ENCODE measurements at regions not wholly inside any gene's neighbourhood (a gene's known extent, or its start where the extent isn't known, plus 50 kb on each side); places are given as distances from the start of the nearest gene placed in this dataset.
A peak's percentile ranks its signal among the peaks of the same experiment; 100 is the strongest.

- Mint-ChIP-seq H3K27ac (peak overlapping the region in 1 of 2 donors; percentile 58), H3K9me3 (no peaks in the 10 kb centered on the region), H3K4me3 (peak overlapping the region; percentile 2), H3K4me1 (peaks cover 15 to 29% of the 10 kb centered on the region in 2 donors), H3K27me3 (ENCODE audit: low read depth in 2 of 2) (no peaks in the 10 kb centered on the region), H3K36me3 (no peaks in the 10 kb centered on the region)
- H3K9me3 ChIP-seq (ENCODE audit: control insufficient read depth, insufficient read depth, low read length), result no peaks in the 10 kb centered on the region
- ATAC-seq (no peak), DNase-seq (no peak)
- intact Hi-C loops (cut with micrococcal nuclease), result no loop called here
- H3K4me1 ChIP-seq (ENCODE audit: control insufficient read depth, insufficient read depth, low read length), result peaks cover 22% of the 10 kb centered on the region
- WGBS (ENCODE audit: insufficient coverage), result 31% methylated on average over 4 of the region's 8 CpGs
- TF ChIP-seq CTCF (IDR thresholded peaks at IDR 0.05), result no peak
- no peaks in the 10 kb centered on the region for H3K36me3 ChIP-seq (ENCODE audit: control insufficient read depth, insufficient read depth, low read length)
- H3K27me3 ChIP-seq (ENCODE audit: control insufficient read depth, insufficient read depth, low read length), result no peaks in the 10 kb centered on the region
- H3K27ac ChIP-seq (ENCODE audit: low read length), result no peak overlapping the region
- no peak overlapping the region for H3K4me3 ChIP-seq (ENCODE audit: low read length)
Measured at GRCh38 chr2:234146087-234146826, 95.8 kb downstream of the SPP2 start.

- Histone ChIP-seq H3K9me3 (ENCODE audit: control insufficient read depth, insufficient read depth, low read length) (no peaks in the 10 kb centered on the region), H3K4me1 (ENCODE audit: control insufficient read depth, insufficient read depth, low read length) (peaks cover 22% of the 10 kb centered on the region), H3K27me3 (ENCODE audit: control insufficient read depth, insufficient read depth, low read length) (no peaks in the 10 kb centered on the region), H3K4me3 (ENCODE audit: low read length) (no peak overlapping the region), H3K27ac (ENCODE audit: low read length) (no peak overlapping the region), H3K36me3 (ENCODE audit: control insufficient read depth, insufficient read depth, low read length) (no peaks in the 10 kb centered on the region)
- DNase-seq (no peak), ATAC-seq (no peak)
- intact Hi-C loops (cut with micrococcal nuclease), result no loop called here
- no peaks in the 10 kb centered on the region for H3K27me3 Mint-ChIP-seq (ENCODE audit: low read depth in 2 of 2)
- no peak for TF ChIP-seq CTCF (IDR thresholded peaks at IDR 0.05)
- WGBS (ENCODE audit: insufficient coverage), result no CpG with 5 or more reads among the region's 2 CpGs
- no peak overlapping the region for H3K4me3 Mint-ChIP-seq
- no peak overlapping the region for H3K27ac Mint-ChIP-seq
- no peaks in the 10 kb centered on the region for H3K9me3 Mint-ChIP-seq
- H3K36me3 Mint-ChIP-seq, result no peaks in the 10 kb centered on the region
- peaks cover 17 to 29% of the 10 kb centered on the region in 2 donors for H3K4me1 Mint-ChIP-seq
Measured at GRCh38 chr2:234145511-234145910, 95.0 kb downstream of the SPP2 start.

GRCh38 chr2:234145057-234145456, 94.6 kb downstream of the SPP2 start:
- H3K9me3 Mint-ChIP-seq, result no peaks in the 10 kb centered on the region
- intact Hi-C loops (cut with micrococcal nuclease), result no loop called here
- H3K27me3 Mint-ChIP-seq (ENCODE audit: low read depth in 2 of 2), result no peaks in the 10 kb centered on the region
- no peaks in the 10 kb centered on the region for H3K36me3 ChIP-seq (ENCODE audit: control insufficient read depth, insufficient read depth, low read length)
- DNase-seq (no peak), ATAC-seq (no peak)
- peaks cover 22% of the 10 kb centered on the region for H3K4me1 ChIP-seq (ENCODE audit: control insufficient read depth, insufficient read depth, low read length)
- no peak overlapping the region for H3K27ac ChIP-seq (ENCODE audit: low read length)
- H3K27me3 ChIP-seq (ENCODE audit: control insufficient read depth, insufficient read depth, low read length), result no peaks in the 10 kb centered on the region
- H3K4me1 Mint-ChIP-seq, result peaks cover 21 to 29% of the 10 kb centered on the region in 2 donors
- H3K4me3 ChIP-seq (ENCODE audit: low read length), result no peak overlapping the region
- H3K27ac Mint-ChIP-seq, result no peak overlapping the region
- no peaks in the 10 kb centered on the region for H3K36me3 Mint-ChIP-seq
- no peak overlapping the region for H3K4me3 Mint-ChIP-seq
- H3K9me3 ChIP-seq (ENCODE audit: control insufficient read depth, insufficient read depth, low read length), result no peaks in the 10 kb centered on the region
- no peak for TF ChIP-seq CTCF (IDR thresholded peaks at IDR 0.05)

- H3K27ac Mint-ChIP-seq, result no peak overlapping the region
- H3K4me1 Mint-ChIP-seq, result peaks cover 21 to 29% of the 10 kb centered on the region in 2 donors
- ATAC-seq, result no peak
- H3K36me3 ChIP-seq (ENCODE audit: control insufficient read depth, insufficient read depth, low read length), result no peaks in the 10 kb centered on the region
- no peak for TF ChIP-seq CTCF (IDR thresholded peaks at IDR 0.05)
- intact Hi-C loops (cut with micrococcal nuclease), result no loop called here
- no peaks in the 10 kb centered on the region for H3K27me3 Mint-ChIP-seq (ENCODE audit: low read depth in 2 of 2)
- WGBS (ENCODE audit: insufficient coverage), result 100% methylated on average over 2 of the region's 3 CpGs
- no peak overlapping the region for H3K4me3 Mint-ChIP-seq
- no peak overlapping the region for H3K27ac ChIP-seq (ENCODE audit: low read length)
- no peaks in the 10 kb centered on the region for H3K9me3 Mint-ChIP-seq
- peaks cover 22% of the 10 kb centered on the region for H3K4me1 ChIP-seq (ENCODE audit: control insufficient read depth, insufficient read depth, low read length)
- DNase-seq, result no peak
- no peak overlapping the region for H3K4me3 ChIP-seq (ENCODE audit: low read length)
- no peaks in the 10 kb centered on the region for H3K9me3 ChIP-seq (ENCODE audit: control insufficient read depth, insufficient read depth, low read length)
- no peaks in the 10 kb centered on the region for H3K36me3 Mint-ChIP-seq
- no peaks in the 10 kb centered on the region for H3K27me3 ChIP-seq (ENCODE audit: control insufficient read depth, insufficient read depth, low read length)
Measured at GRCh38 chr2:234143896-234144295, 93.4 kb downstream of the SPP2 start.

All from natural killer cell (primary cell).